NCI-H524 treated with DMSO at 0.1 percent for 48 hours (cell line): ENCODE measurements at regions not wholly inside any gene's neighbourhood (a gene's known extent, or its start where the extent isn't known, plus 50 kb on each side); places are given as distances from the start of the nearest gene placed in this dataset.

Experiments used
- DNase-seq: peaks from one replicate; lab custom pipeline; 2025; lab: John Stamatoyannopoulos, UW

GRCh38 chr3:102529452-102529851 is 94.6 kb downstream of the ZPLD1 start:
- no peak for DNase-seq

DNA sequence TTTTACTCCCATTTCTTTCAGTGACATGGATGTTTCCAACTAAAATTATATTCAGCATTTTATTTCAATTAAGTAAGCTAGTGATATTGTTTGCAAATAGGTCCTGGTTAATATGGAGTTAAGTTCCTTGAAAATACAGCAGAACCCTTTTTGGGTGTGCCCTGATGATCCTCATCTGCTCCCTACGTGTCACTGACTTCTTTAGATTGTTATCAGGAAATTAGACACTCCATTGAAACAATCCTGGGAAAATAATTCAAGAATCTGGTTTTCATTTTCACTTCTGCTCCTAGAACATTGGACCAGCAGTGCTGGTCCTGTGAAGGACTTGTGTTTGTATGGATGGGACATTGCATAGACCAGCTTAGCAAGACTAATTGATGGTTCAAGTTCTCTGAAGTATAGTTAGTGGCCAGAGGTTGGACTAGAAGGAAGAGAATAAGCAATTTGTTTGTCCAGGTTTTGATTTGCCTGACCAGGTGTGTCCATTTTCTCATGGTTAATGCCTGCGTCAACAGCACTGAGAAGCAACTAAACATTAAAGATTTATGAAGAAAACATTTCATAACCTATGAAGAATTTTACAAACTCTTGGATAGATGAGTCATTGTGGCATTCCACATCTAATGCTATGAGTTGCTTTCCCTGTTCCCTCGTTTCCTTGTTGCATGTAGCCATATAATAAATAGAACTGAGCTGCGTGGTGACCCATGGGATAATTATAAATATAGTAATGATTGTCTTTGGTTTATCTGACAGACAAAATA is 95.8 kb downstream of the ZPLD1 start:
- no peak for DNase-seq

GRCh38 chr3:102531686-102532085 is 96.9 kb downstream of the ZPLD1 start:
- DNase-seq: no peak

DNA sequence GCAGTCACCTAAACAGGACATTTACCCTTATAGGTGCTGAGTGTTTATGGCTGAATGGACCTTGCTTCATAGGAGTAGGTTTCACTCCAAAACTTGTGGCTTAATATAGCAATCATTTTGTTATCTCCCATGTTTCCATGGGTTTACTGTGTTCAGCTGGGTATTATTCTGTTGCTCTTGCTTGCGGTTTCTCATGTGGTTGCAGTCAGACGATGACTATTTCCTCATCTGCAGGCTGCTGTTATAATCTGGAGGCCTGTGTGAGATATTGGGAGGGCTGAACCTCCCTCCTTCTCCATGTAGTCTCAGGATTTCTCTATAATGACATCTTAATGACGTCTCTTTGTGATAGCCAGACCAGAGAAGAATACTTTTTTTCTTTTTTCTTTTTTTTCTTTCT is 98.1 kb downstream of the ZPLD1 start:
- no peak for DNase-seq

DNA sequence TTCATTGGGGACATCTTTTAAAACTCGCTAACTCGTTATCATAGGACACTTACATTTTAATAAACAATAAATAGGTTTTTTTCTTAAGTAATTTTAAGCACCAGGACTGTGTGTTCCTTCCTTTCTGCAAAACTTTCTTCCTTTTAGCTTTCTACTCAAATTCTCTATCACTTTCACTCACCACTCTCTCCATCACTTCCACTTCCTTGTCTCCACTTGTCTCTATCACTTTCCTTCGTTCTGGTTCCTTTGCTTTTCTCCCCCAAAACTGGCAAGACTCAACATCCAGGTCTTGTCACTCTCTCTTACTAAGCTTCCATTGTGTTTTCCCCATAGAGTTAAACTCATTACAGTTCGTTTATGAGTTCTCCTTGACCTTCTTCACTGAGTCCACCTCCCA is 99.0 kb downstream of the ZPLD1 start:
- DNase-seq: no peak

GRCh38 chr3:102536456-102536855 is 101.6 kb downstream of the ZPLD1 start:
- peak; percentile 66 for DNase-seq

DNA sequence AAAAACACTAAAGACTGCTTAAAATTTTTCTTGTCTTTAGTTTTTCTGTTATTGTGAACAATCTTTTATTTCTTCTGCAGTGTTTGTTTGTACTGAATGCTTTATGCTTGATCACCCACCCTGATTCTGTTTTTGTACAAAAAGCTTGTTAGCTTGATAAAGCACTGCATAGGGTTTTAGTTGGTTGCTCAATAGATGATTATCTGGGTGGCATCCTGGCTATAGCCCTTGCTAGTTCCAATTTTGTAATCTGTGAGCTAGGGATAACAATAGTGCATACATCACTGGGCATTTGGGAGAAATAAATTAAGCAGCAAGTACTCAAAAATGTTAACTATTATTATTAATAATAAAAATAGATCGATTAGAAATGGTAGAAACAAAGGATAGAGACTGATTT is 102.3 kb downstream of the ZPLD1 start:
- no peak for DNase-seq

DNA sequence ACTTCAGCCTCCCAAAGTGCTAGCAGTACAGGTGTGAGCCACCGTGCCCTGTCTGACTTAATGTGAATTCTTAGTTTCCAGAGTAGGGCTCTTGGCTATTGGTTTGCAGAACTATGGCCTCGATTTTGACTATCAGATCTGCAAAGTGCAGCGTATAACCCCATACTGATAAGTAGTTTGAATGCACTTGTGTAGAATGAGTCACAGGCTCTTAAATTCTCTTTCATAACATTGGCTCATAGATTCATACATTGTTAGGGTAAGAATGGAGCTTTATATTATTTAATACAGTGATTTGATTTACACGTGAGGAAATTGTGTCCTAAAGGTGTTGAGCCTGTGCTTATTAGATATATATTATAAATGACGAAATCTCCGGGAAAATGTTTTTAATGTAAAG is 109.9 kb downstream of the ZPLD1 start:
- DNase-seq: no peak

DNA sequence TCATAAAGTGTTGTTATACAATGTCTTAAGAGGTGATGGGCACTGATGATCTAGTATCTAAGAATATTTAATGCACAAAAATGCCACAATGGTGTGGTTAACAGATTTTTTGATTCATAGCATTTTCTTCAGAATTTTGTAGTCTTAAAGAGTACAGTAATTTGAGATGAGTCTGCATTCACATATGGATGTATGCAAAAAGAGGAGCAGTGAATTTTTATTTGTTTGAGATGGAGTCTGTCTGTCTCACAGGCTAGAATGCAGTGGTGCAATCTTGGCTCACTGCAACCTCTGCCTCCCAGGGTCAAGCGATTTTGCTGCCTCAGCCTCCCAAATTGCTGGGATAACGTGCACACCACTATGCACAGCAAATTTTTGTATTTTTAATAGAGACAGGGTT is 110.5 kb downstream of the ZPLD1 start:
- no peak for DNase-seq

- DNase-seq: no peak
Measured at GRCh38 chr3:102553876-102554275, 119.1 kb downstream of the ZPLD1 start.

GRCh38 chr3:102570511-102570910 is 135.7 kb downstream of the ZPLD1 start:
- DNase-seq: no peak

DNA sequence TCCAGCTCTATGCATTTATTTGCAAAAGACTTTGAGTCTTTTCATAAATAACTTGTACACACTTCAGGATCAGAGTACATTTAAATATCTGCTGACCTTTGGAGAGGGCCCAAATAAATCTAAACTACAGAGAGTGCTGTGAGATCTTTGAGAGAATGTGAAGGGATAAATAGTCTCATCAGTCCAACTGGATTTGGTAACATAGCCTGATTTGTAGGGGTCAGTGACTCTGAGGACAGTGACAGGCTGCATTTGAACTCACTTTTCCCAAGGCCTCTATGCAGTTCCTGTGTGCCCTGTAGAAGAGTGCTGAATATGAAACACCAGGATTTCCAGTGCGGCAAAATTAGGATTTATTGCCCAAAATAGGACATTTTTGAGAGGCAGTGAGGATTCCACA is 136.2 kb downstream of the ZPLD1 start:
- no peak for DNase-seq

DNA sequence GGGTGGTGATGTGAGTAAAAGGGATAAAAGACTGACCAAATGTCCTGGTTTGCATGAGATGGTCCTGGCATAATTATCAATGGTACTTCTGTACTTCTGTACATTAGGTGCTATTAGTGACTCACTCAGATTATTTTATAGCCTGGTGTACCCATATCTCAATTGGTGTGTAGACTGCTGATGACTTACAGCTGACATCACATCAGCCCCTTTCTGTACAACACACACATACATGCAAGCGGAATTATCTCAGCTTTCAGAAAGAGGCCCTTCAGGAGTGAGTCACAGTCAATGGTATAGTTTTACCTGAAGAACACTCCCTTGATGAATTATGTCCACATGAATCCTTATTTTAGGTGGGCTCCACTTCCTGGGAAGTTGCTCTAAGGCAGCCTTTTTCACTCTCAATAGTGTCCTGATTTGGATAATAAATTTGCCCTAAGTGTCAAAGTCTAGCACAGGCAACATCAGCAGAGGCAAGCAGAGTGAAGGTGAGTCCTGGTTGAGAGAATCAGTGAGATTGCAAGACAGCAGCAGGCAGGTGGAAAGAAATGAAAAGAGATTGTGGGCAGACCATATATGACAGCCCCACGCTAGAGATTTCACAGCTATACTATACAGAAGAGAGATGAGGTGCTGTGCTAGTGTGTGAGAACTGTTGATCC is 137.0 kb downstream of the ZPLD1 start:
- no peak for DNase-seq

DNA sequence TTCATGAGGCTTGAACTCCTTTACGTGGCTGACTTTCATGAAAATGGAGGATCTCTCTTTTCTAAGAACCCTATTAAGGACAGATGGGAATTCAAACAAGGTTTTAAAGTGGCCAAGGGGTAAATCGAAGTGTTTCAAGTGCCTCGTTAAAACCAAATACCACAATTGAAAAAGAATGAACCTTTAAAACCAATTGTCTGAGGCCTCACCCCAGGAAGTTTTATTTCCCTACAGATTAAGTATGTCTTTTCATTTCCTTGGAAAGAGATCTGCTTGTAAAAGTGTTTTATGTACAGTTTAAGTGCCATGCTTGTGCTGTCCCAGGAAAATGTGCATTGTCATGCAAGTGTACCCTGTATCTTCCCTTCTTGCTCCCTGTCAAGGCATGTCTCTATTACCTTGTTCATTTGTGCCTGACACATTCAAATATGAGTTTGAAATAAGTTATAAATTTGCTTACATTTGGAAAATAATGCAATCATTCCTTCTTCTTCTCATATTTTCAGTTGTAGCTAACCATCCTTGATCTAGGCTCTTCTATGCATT is 138.7 kb downstream of the ZPLD1 start:
- no peak for DNase-seq

DNA sequence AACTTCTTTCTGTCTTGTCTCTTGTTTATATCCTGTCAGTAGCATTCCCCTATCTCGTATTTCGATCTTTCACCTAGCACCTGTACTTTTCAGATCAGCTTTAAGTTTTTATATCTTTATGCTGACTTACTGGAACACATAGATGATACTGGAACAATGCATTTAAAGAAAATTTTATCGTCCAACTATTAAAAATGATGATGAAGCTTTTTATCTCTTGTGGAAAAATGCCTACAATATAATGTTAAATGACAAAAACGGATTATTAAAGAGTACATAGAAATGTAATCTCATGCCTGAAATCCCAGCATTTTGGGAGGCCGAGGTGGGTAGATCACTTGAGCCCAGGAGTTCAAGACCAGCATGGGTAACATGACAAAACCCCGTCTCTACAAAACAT is 139.5 kb downstream of the ZPLD1 start:
- DNase-seq: no peak

GRCh38 chr3:102576651-102577050 is 141.8 kb downstream of the ZPLD1 start:
- no peak for DNase-seq

- no peak for DNase-seq
Measured at GRCh38 chr3:102577082-102577789, 142.4 kb downstream of the ZPLD1 start.

GRCh38 chr3:102580760-102581159 is 145.9 kb downstream of the ZPLD1 start:
- no peak for DNase-seq

GRCh38 chr3:102586485-102586884 is 151.7 kb downstream of the ZPLD1 start:
- no peak for DNase-seq

- no peak for DNase-seq
Measured at GRCh38 chr3:102593812-102594602, 159.2 kb downstream of the ZPLD1 start.

- no peak for DNase-seq
Measured at GRCh38 chr3:102595057-102595456, 160.2 kb downstream of the ZPLD1 start.
